ENCODE measurements at regions not wholly inside any gene's neighbourhood (a gene's known extent, or its start where the extent isn't known, plus 50 kb on each side); places are given as distances from the start of the nearest gene placed in this dataset.

- Histone ChIP-seq H3K27me3 (ENCODE audit: insufficient read depth, low read length) (no peaks in the 10 kb centered on the region), H3K36me3 (ENCODE audit: insufficient read depth, low read length) (no peaks in the 10 kb centered on the region), H3K27ac (ENCODE audit: low read depth, low read length) (no peak overlapping the region), H2AFZ (ENCODE audit: low read length, unreplicated experiment) (no peak overlapping the region), H3K79me2 (ENCODE audit: control insufficient read depth, insufficient read depth, low read length, unreplicated experiment) (no peaks in the 10 kb centered on the region), H3K4me3 (ENCODE audit: low read depth, low read length) (no peak overlapping the region), H3K4me1 (ENCODE audit: control insufficient read depth, insufficient read depth, low read length, unreplicated experiment) (no peaks in the 10 kb centered on the region)
Measured at GRCh38 chr7:33701189-33701740, 204.1 kb upstream of the BMPER start.

DNA sequence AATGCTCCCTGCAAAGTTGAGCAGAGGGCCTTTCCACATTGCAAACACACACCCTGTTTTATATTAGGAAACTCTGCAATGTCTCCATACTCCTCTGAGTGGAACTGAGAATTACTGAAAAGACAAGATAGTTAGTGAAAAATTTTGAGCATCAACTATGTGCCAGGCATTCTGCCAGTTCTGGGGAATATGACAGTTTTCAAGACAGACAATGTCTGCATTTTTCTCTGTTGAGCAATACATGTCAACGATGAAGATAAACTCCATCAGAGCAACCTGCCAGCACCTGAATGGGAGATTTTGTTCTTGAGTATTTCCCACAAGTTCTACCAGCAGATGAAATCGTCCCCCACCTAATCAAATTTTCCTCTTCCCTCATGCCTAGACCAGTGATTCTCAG lies 203.4 kb upstream of the BMPER start:
- H3K4me3 ChIP-seq (ENCODE audit: low read depth, low read length) = no peak overlapping the region
- no peak overlapping the region for H3K27ac ChIP-seq (ENCODE audit: low read depth, low read length)
- peaks cover 3% of the 10 kb centered on the region for H3K4me1 ChIP-seq (ENCODE audit: control insufficient read depth, insufficient read depth, low read length, unreplicated experiment)
- H3K79me2 ChIP-seq (ENCODE audit: control insufficient read depth, insufficient read depth, low read length, unreplicated experiment) = no peaks in the 10 kb centered on the region
- H3K27me3 ChIP-seq (ENCODE audit: insufficient read depth, low read length) = no peaks in the 10 kb centered on the region
- H2AFZ ChIP-seq (ENCODE audit: low read length, unreplicated experiment) = no peak overlapping the region
- no peaks in the 10 kb centered on the region for H3K36me3 ChIP-seq (ENCODE audit: insufficient read depth, low read length)

GRCh38 chr7:33702514-33703054 lies 202.8 kb upstream of the BMPER start:
- peaks cover 4% of the 10 kb centered on the region for H3K4me1 ChIP-seq (ENCODE audit: control insufficient read depth, insufficient read depth, low read length, unreplicated experiment)

DNA sequence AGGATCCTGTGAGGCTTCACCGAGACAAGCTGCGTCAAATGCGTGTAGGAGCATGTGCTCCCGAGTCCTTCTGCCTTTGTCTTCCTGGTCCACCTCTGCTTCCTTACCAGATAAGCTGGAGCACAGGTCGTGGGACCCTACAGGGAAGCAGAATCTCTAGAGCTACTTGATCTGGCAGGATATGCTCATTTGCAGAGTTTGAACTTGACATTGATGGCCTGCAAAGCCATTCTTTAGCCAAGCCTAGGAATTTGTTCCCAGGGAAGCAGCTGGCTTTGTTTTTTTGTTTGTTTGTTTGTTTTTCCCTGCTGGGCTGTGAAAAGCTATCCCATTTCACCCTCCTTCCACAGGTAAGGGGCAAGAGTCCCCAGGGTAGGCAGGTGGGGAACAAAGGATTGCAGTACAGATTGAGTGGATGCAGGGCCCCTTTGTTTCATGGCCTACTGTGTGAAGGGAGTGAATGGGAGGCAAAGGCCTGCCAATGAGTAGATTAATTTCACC lies 200.0 kb upstream of the BMPER start:
- no peak overlapping the region for H2AFZ ChIP-seq (ENCODE audit: low read length, unreplicated experiment)
- no peaks in the 10 kb centered on the region for H3K27me3 ChIP-seq (ENCODE audit: insufficient read depth, low read length)
- no peak overlapping the region for H3K4me3 ChIP-seq (ENCODE audit: low read depth, low read length)
- no peaks in the 10 kb centered on the region for H3K36me3 ChIP-seq (ENCODE audit: insufficient read depth, low read length)
- H3K79me2 ChIP-seq (ENCODE audit: control insufficient read depth, insufficient read depth, low read length, unreplicated experiment) = no peaks in the 10 kb centered on the region
- no peak overlapping the region for H3K27ac ChIP-seq (ENCODE audit: low read depth, low read length)
- H3K4me1 ChIP-seq (ENCODE audit: control insufficient read depth, insufficient read depth, low read length, unreplicated experiment) = peaks cover 4% of the 10 kb centered on the region

More at GRCh38 chr7:33702514-33703054, 202.8 kb upstream of the BMPER start:
- Histone ChIP-seq H3K27ac (ENCODE audit: low read depth, low read length) (no peak overlapping the region), H3K79me2 (ENCODE audit: control insufficient read depth, insufficient read depth, low read length, unreplicated experiment) (no peaks in the 10 kb centered on the region), H2AFZ (ENCODE audit: low read length, unreplicated experiment) (no peak overlapping the region), H3K36me3 (ENCODE audit: insufficient read depth, low read length) (no peaks in the 10 kb centered on the region), H3K4me3 (ENCODE audit: low read depth, low read length) (no peak overlapping the region), H3K27me3 (ENCODE audit: insufficient read depth, low read length) (no peaks in the 10 kb centered on the region)

DNA sequence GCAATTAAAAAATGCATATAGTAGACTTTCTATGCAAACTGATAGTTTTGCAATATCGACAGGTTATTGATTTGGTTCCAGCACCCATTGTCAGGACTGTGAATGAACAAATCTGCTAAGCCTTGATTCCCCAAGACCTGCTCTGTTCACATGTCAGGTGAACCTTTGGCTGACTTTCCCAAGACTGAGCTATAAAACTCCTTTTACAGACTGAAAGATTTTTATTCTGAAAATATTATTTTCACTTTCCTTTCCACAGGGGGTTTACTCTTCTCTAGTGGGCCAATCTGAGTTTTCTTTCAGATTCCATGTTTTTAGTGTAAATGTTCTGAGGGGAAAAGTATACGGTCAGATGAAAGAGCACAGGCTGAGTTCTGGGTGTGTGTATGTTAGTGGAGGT lies 199.2 kb upstream of the BMPER start:
- H2AFZ ChIP-seq (ENCODE audit: low read length, unreplicated experiment) = no peak overlapping the region
- H3K79me2 ChIP-seq (ENCODE audit: control insufficient read depth, insufficient read depth, low read length, unreplicated experiment) = no peaks in the 10 kb centered on the region
- no peak overlapping the region for H3K4me3 ChIP-seq (ENCODE audit: low read depth, low read length)
- H3K4me1 ChIP-seq (ENCODE audit: control insufficient read depth, insufficient read depth, low read length, unreplicated experiment) = peaks cover 4% of the 10 kb centered on the region
- H3K36me3 ChIP-seq (ENCODE audit: insufficient read depth, low read length) = no peaks in the 10 kb centered on the region
- H3K27me3 ChIP-seq (ENCODE audit: insufficient read depth, low read length) = no peaks in the 10 kb centered on the region
- no peak overlapping the region for H3K27ac ChIP-seq (ENCODE audit: low read depth, low read length)

- Histone ChIP-seq H3K27me3 (ENCODE audit: insufficient read depth, low read length) (no peaks in the 10 kb centered on the region), H3K27ac (ENCODE audit: low read depth, low read length) (no peak overlapping the region), H2AFZ (ENCODE audit: low read length, unreplicated experiment) (no peak overlapping the region), H3K79me2 (ENCODE audit: control insufficient read depth, insufficient read depth, low read length, unreplicated experiment) (no peaks in the 10 kb centered on the region), H3K4me1 (ENCODE audit: control insufficient read depth, insufficient read depth, low read length, unreplicated experiment) (peaks cover 4% of the 10 kb centered on the region), H3K36me3 (ENCODE audit: insufficient read depth, low read length) (no peaks in the 10 kb centered on the region), H3K4me3 (ENCODE audit: low read depth, low read length) (no peak overlapping the region)
Measured at GRCh38 chr7:33706771-33707200, 198.6 kb upstream of the BMPER start.

DNA sequence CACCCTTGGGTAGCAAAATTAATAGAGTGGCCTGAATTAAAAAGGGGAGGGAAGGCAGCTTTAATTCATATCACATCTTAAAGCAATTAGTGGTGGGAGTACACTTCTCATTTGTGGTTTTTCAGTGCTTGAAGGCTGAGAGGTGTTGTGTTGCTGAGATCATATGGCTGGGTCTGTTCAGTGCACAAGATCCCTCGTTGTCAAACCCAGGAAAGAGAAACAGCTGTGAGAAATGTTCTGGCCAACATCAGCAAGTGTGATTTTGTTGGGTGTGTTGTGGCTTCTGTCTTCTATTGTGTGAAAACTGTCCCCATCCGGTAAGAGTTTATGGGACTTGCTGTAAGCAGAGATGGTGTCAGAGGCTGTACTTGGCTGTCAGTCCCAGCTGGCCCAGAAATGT lies 197.9 kb upstream of the BMPER start:
- H3K79me2 ChIP-seq (ENCODE audit: control insufficient read depth, insufficient read depth, low read length, unreplicated experiment) = no peaks in the 10 kb centered on the region
- no peak overlapping the region for H3K4me3 ChIP-seq (ENCODE audit: low read depth, low read length)
- no peaks in the 10 kb centered on the region for H3K27me3 ChIP-seq (ENCODE audit: insufficient read depth, low read length)
- H3K4me1 ChIP-seq (ENCODE audit: control insufficient read depth, insufficient read depth, low read length, unreplicated experiment) = peaks cover 4% of the 10 kb centered on the region
- no peaks in the 10 kb centered on the region for H3K36me3 ChIP-seq (ENCODE audit: insufficient read depth, low read length)
- no peak overlapping the region for H3K27ac ChIP-seq (ENCODE audit: low read depth, low read length)
- no peak overlapping the region for H2AFZ ChIP-seq (ENCODE audit: low read length, unreplicated experiment)

DNA sequence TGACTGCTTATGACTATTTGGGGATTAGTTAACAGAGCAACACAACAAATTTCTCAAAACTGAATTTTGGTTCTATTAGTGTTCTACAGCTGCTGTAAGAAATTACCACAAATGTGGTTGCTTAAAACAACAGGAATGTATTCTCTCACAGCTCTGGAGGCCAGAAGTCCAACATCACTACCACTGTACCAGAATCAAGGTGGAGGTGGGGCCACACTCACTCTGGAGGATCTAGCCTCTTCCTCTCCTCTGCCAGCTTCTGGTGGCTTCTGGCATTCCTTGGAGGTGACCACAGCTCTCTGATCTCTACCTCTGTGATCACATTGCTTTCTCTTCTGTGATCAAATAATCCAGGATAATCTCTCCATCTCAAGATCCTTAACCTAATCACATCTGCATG lies 194.7 kb upstream of the BMPER start:
- Histone ChIP-seq H3K4me1 (ENCODE audit: control insufficient read depth, insufficient read depth, low read length, unreplicated experiment) (peaks cover 4% of the 10 kb centered on the region), H3K79me2 (ENCODE audit: control insufficient read depth, insufficient read depth, low read length, unreplicated experiment) (no peaks in the 10 kb centered on the region), H2AFZ (ENCODE audit: low read length, unreplicated experiment) (no peak overlapping the region), H3K27me3 (ENCODE audit: insufficient read depth, low read length) (0 out of 2 replicates have a peak, but pooled peaks cover 7% of the 10 kb centered on the region), H3K4me3 (ENCODE audit: low read depth, low read length) (no peak overlapping the region), H3K27ac (ENCODE audit: low read depth, low read length) (no peak overlapping the region), H3K36me3 (ENCODE audit: insufficient read depth, low read length) (no peaks in the 10 kb centered on the region)

GRCh38 chr7:33711231-33712019 lies 193.9 kb upstream of the BMPER start:
- Histone ChIP-seq H3K36me3 (ENCODE audit: insufficient read depth, low read length) (no peaks in the 10 kb centered on the region), H2AFZ (ENCODE audit: low read length, unreplicated experiment) (no peak overlapping the region), H3K79me2 (ENCODE audit: control insufficient read depth, insufficient read depth, low read length, unreplicated experiment) (no peaks in the 10 kb centered on the region), H3K27ac (ENCODE audit: low read depth, low read length) (no peak overlapping the region), H3K4me3 (ENCODE audit: low read depth, low read length) (no peak overlapping the region), H3K4me1 (ENCODE audit: control insufficient read depth, insufficient read depth, low read length, unreplicated experiment) (peaks cover 4% of the 10 kb centered on the region), H3K27me3 (ENCODE audit: insufficient read depth, low read length) (0 out of 2 replicates have a peak, but pooled peaks cover 7% of the 10 kb centered on the region)

GRCh38 chr7:33712020-33712414 lies 193.3 kb upstream of the BMPER start:
- Histone ChIP-seq H3K4me1 (ENCODE audit: control insufficient read depth, insufficient read depth, low read length, unreplicated experiment) (peaks cover under 1% of the 10 kb centered on the region), H3K79me2 (ENCODE audit: control insufficient read depth, insufficient read depth, low read length, unreplicated experiment) (no peaks in the 10 kb centered on the region), H2AFZ (ENCODE audit: low read length, unreplicated experiment) (no peak overlapping the region), H3K27me3 (ENCODE audit: insufficient read depth, low read length) (0 out of 2 replicates have a peak, but pooled peaks cover 7% of the 10 kb centered on the region), H3K4me3 (ENCODE audit: low read depth, low read length) (no peak overlapping the region), H3K36me3 (ENCODE audit: insufficient read depth, low read length) (no peaks in the 10 kb centered on the region), H3K27ac (ENCODE audit: low read depth, low read length) (no peak overlapping the region)
